ENCODE measurements at regions not wholly inside any gene's neighbourhood (a gene's known extent, or its start where the extent isn't known, plus 50 kb on each side); places are given as distances from the start of the nearest gene placed in this dataset.

DNA sequence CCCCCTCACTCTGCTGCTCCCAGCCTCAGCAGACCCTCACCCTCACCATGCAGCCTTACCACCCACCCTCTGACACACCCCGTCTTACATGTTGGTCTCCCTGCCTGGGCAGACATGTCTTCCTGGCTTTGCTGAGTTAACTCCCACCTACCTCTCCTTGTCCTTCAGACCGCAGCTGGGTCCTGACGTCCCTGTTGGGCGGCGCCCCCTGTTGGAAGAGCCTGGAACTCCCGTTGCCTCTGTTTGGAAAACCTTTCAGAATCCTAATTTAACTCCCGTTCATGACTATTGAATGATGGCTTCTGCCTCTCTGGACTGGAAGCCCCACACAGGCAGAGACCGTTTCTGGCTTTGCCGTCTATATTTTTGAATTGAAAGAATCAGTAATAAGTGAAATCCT is 245.1 kb downstream of the MYLK4 start:
- TF ChIP-seq CTCF (CRISPR knock-in tag; IDR thresholded peaks at IDR 0.05) (peak; percentile 62), ZNF382 (CRISPR knock-in tag; IDR thresholded peaks at IDR 0.05; ENCODE audit: borderline replicate concordance) (no peak), ZMYM3 (CRISPR knock-in tag; IDR thresholded peaks at IDR 0.05) (no peak), REST (IDR thresholded peaks at IDR 0.05; ENCODE audit: borderline replicate concordance in 1 of 2, low read depth in 1 of 2, low read length in 2 of 2) (no peak), TBL1XR1 (IDR thresholded peaks at IDR 0.05; ENCODE audit: borderline replicate concordance, low read length, partially characterized antibody) (no peak), NR2F1 (CRISPR knock-in tag; IDR thresholded peaks at IDR 0.05) (no peak)
